Mucosa of descending colon (tissue), 3 donors: ENCODE measurements at regions not wholly inside any gene's neighbourhood (a gene's known extent, or its start where the extent isn't known, plus 50 kb on each side); places are given as distances from the start of the nearest gene placed in this dataset.
"Not testable (repeated sequence)": the region's sequence is repeated elsewhere in the genome, so short reads cannot be mapped to it uniquely, and the experiment has no call there.

Experiments
- ATAC-seq: fragments of 200-7000 bp; cut with Tn5 transposase; one replicate; pipeline ENCODE4 v1.9.1; 2020; ENCODE audit warnings: mild to moderate bottlenecking, moderate library complexity
- DNase-seq, 3 donors: peaks; one replicate each; pipeline ENCODE4 v3.0.0-alpha.2; 2020
- H3K36me3 ChIP-seq: fragments of 200-600 bp; one replicate; pipeline ENCODE4 v1.8.0; 2021; ENCODE audit warnings: low read depth, mild to moderate bottlenecking
- H3K4me1 ChIP-seq: fragments of 200-600 bp; one replicate; pipeline ENCODE4 v1.8.0; 2021; ENCODE audit warnings: low read depth, mild to moderate bottlenecking
- H3K4me3 ChIP-seq: fragments of 200-600 bp; one replicate; pipeline ENCODE4 v1.8.0; 2021; ENCODE audit warnings: mild to moderate bottlenecking
- H3K9me3 ChIP-seq: fragments of 200-600 bp; one replicate; pipeline ENCODE4 v1.8.0; 2021; ENCODE audit warnings: mild to moderate bottlenecking
- CTCF ChIP-seq: fragments of 200-600 bp; IDR thresholded peaks from one replicate; pipeline ENCODE4 v1.8.0; 2022; ENCODE audit warnings: antibody characterized with exemption, mild to moderate bottlenecking
- intact Hi-C, 2 donors: fragments of 100-400 bp; cut with DNase I in 1 of 2; cut with micrococcal nuclease in 1 of 2; formaldehyde crosslinking; loops; one replicate each; pipeline versions ENCODE4 v1.11.0 to v1.11.1; 2022; cut with DNase I, micrococcal nuclease
- donor health status: DM: no; HTN: no; CAD: no; lungs with moderate emphysema.
- donor health status: DM: no; HTN: no; CAD: no.
- donor health status: DM: no; HTN: yes; CAD: no.

GRCh38 chr9:31032206-31032605 is 1352.2 kb upstream of the ACO1 start:
- Histone ChIP-seq H3K9me3 (no peaks in the 10 kb centered on the region), H3K4me1 (no peaks in the 10 kb centered on the region), H3K4me3 (no peak overlapping the region), H3K36me3 (no peaks in the 10 kb centered on the region)
- intact Hi-C loops, result no loop called here
- no peak for TF ChIP-seq CTCF
- DNase-seq (no peak), ATAC-seq (no peak)

DNA sequence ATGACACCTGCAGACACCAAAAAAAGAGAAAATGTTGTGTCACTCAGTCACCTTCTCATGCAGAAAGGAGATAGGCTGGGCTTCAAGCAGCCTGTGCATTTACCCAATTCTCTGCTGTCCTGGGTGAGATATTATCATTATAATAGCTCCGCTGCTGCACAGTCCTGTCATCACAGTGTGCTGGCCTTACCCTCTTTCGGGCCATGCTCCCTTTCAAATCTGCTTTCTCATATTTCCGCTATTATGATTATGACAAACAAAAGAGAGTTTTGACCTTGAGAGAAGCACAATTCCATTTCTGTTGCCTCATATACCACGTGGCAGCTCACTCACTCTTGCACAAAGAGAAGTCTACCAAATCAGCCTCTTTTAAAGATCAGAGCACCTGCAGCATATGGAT is 1350.1 kb upstream of the ACO1 start:
- Histone ChIP-seq H3K36me3 (no peaks in the 10 kb centered on the region), H3K9me3 (no peaks in the 10 kb centered on the region), H3K4me1 (no peaks in the 10 kb centered on the region), H3K4me3 (no peak overlapping the region)
- ATAC-seq (no peak), DNase-seq (no peak)
- intact Hi-C loops, result no loop called here
- no peak for TF ChIP-seq CTCF

- ATAC-seq, result no peak
- H3K4me1 ChIP-seq, result no peaks in the 10 kb centered on the region
- intact Hi-C loops, result no loop called here
- no peaks in the 10 kb centered on the region for H3K9me3 ChIP-seq
- TF ChIP-seq CTCF, result no peak
- no peak overlapping the region for H3K4me3 ChIP-seq
- no peaks in the 10 kb centered on the region for H3K36me3 ChIP-seq
- DNase-seq, result no peak
Measured at GRCh38 chr9:31040564-31040963, 1343.9 kb upstream of the ACO1 start.

DNA sequence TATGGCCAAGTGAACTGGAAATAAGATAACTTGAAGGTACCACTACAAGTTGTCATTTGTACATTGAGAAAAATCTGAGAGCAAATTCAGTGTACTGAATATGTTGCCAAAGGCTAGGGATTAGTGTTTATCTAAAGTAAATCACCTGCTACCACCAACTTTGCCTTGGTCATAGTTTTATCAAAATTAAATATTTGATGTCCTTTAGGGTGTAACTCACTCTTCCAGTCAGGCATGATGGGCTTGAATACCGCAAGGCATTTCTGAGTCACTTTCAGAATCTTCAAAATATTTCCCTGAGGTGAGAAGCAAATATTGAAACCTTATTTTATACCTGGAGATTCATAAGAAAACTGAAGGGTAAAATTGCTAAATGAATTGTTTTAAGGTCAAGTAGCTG is 1338.6 kb upstream of the ACO1 start:
- no peak overlapping the region for H3K4me3 ChIP-seq
- H3K36me3 ChIP-seq, result no peaks in the 10 kb centered on the region
- intact Hi-C loops, result no loop called here
- no peaks in the 10 kb centered on the region for H3K9me3 ChIP-seq
- ATAC-seq (peak; percentile 46), DNase-seq (no peak)
- TF ChIP-seq CTCF, result no peak
- no peaks in the 10 kb centered on the region for H3K4me1 ChIP-seq

- H3K4me3 ChIP-seq, H3K9me3 ChIP-seq, H3K4me1 ChIP-seq, H3K36me3 ChIP-seq, intact Hi-C loops, ATAC-seq: not testable (repeated sequence)
- peak in 1 of 3 donors; percentile 13 for DNase-seq
Measured at GRCh38 chr9:31061592-31061991, 1322.9 kb upstream of the ACO1 start.

GRCh38 chr9:31065691-31066090 is 1318.8 kb upstream of the ACO1 start:
- H3K36me3 ChIP-seq, result no peaks in the 10 kb centered on the region
- no peaks in the 10 kb centered on the region for H3K9me3 ChIP-seq
- H3K4me3 ChIP-seq, result no peak overlapping the region
- no peaks in the 10 kb centered on the region for H3K4me1 ChIP-seq
- intact Hi-C loops, result no loop called here
- no peak for ATAC-seq
- no peak for DNase-seq
- no peak for TF ChIP-seq CTCF
